Type B pancreatic cell (in vitro differentiated cells): ENCODE measurements at regions not wholly inside any gene's neighbourhood (a gene's known extent, or its start where the extent isn't known, plus 50 kb on each side); places are given as distances from the start of the nearest gene placed in this dataset.

Experiments used
- DNase-seq: peaks from one replicate; pipeline ENCODE4 v3.0.0; 2021; ENCODE audit warnings: mixed read lengths; ENCODE audit not compliant: unreplicated experiment; ENCODE audit errors: extremely low spot score
- H3K27ac Mint-ChIP-seq: 2 replicates; pipeline ENCODE4 v1.8.0; 2021; ENCODE audit warnings: mild to moderate bottlenecking, mixed read lengths
- H3K27me3 Mint-ChIP-seq: 2 replicates; pipeline ENCODE4 v1.8.0; 2021; ENCODE audit warnings: mixed read lengths
- H3K36me3 Mint-ChIP-seq: 2 replicates; pipeline ENCODE4 v1.8.0; 2021; ENCODE audit warnings: mixed read lengths
- H3K4me1 Mint-ChIP-seq: one replicate; pipeline ENCODE4 v1.8.0; 2021; ENCODE audit warnings: mixed read lengths; ENCODE audit not compliant: unreplicated experiment
- H3K4me3 Mint-ChIP-seq: 2 replicates; pipeline ENCODE4 v1.8.0; 2021; ENCODE audit warnings: mild to moderate bottlenecking, mixed read lengths
- H3K9me3 Mint-ChIP-seq: 2 replicates; pipeline ENCODE4 v1.8.0; 2021; ENCODE audit warnings: mixed read lengths
- CTCF ChIP-seq: fragments of 200-600 bp; sonication (generic); conservative IDR thresholded peaks from 2 replicates; pipeline ENCODE4 v1.5.0; 2021; ENCODE audit warnings: antibody characterized with exemption, mild to moderate bottlenecking

GRCh38 chr3:76789237-76789636 is 250.7 kb upstream of the ROBO2 start:
- H3K27ac Mint-ChIP-seq = no peak overlapping the region
- no peaks in the 10 kb centered on the region for H3K36me3 Mint-ChIP-seq
- H3K4me1 Mint-ChIP-seq = no peaks in the 10 kb centered on the region
- H3K4me3 Mint-ChIP-seq = no peak overlapping the region
- no peaks in the 10 kb centered on the region for H3K9me3 Mint-ChIP-seq
- TF ChIP-seq CTCF = no peak
- no peak for DNase-seq
- H3K27me3 Mint-ChIP-seq = no peaks in the 10 kb centered on the region

- Mint-ChIP-seq H3K4me3 (no peak overlapping the region), H3K9me3 (no peaks in the 10 kb centered on the region), H3K4me1 (no peaks in the 10 kb centered on the region), H3K36me3 (no peaks in the 10 kb centered on the region), H3K27me3 (no peaks in the 10 kb centered on the region), H3K27ac (no peak overlapping the region)
- no peak for TF ChIP-seq CTCF
- no peak for DNase-seq
Measured at GRCh38 chr3:76811418-76811817, 228.5 kb upstream of the ROBO2 start.

- Mint-ChIP-seq H3K9me3 (no peaks in the 10 kb centered on the region), H3K4me3 (no peak overlapping the region), H3K36me3 (no peaks in the 10 kb centered on the region), H3K27ac (no peak overlapping the region), H3K4me1 (no peaks in the 10 kb centered on the region), H3K27me3 (no peaks in the 10 kb centered on the region)
- no peak for DNase-seq
- no peak for TF ChIP-seq CTCF
Measured at GRCh38 chr3:76812649-76813242, 227.2 kb upstream of the ROBO2 start.

GRCh38 chr3:76815561-76815960 is 224.3 kb upstream of the ROBO2 start:
- Mint-ChIP-seq H3K4me1 (no peaks in the 10 kb centered on the region), H3K27me3 (no peaks in the 10 kb centered on the region), H3K9me3 (no peaks in the 10 kb centered on the region), H3K27ac (no peak overlapping the region), H3K36me3 (no peaks in the 10 kb centered on the region), H3K4me3 (no peak overlapping the region)
- TF ChIP-seq CTCF = no peak
- no peak for DNase-seq

- H3K27me3 Mint-ChIP-seq = no peaks in the 10 kb centered on the region
- H3K36me3 Mint-ChIP-seq = no peaks in the 10 kb centered on the region
- no peak for DNase-seq
- TF ChIP-seq CTCF = no peak
- H3K27ac Mint-ChIP-seq = no peak overlapping the region
- no peak overlapping the region for H3K4me3 Mint-ChIP-seq
- peaks cover 7% of the 10 kb centered on the region for H3K4me1 Mint-ChIP-seq
- H3K9me3 Mint-ChIP-seq = no peaks in the 10 kb centered on the region
Measured at GRCh38 chr3:76820481-76820880, 219.4 kb upstream of the ROBO2 start.
